Gastroesophageal sphincter (tissue), 4 donors: ENCODE measurements at regions not wholly inside any gene's neighbourhood (a gene's known extent, or its start where the extent isn't known, plus 50 kb on each side); places are given as distances from the start of the nearest gene placed in this dataset.

ENCODE experiments used
- ATAC-seq: fragments of 150-250 bp; one replicate; pipeline ENCODE4 v1.9.1; 2016; ENCODE audit warnings: mild to moderate bottlenecking, moderate library complexity
- H3K27ac ChIP-seq, 4 donors: fragments of 200-600 bp; sonication (generic) in 3 of 4; 1 replicate in 3 of 4; 2 replicates in 1 of 4; pipeline ENCODE4 v1.5.1; 2016 to 2019
- H3K27me3 ChIP-seq: fragments of 200-600 bp; sonication (generic); one replicate; pipeline ENCODE4 v1.5.1; 2019
- H3K36me3 ChIP-seq, 2 donors: fragments of 200-600 bp; sonication (generic); one replicate each; pipeline ENCODE4 v1.5.1; 2019; ENCODE audit warnings: control low read depth in 1 of 2
- H3K4me1 ChIP-seq, 3 donors: fragments of 200-600 bp; sonication (generic); 1 replicate in 2 of 3; 2 replicates in 1 of 3; pipeline ENCODE4 v1.5.1; 2016 to 2019; ENCODE audit warnings: control low read depth in 2 of 3
- H3K4me3 ChIP-seq, 2 donors: fragments of 200-600 bp; sonication (generic); one replicate each; pipeline ENCODE4 v1.5.1; 2019; ENCODE audit warnings: mild to moderate bottlenecking in 1 of 2, moderate library complexity in 1 of 2
- H3K9me3 ChIP-seq, 3 donors: fragments of 200-600 bp; sonication (generic); one replicate each; pipeline ENCODE4 v1.5.1; 2017 to 2019; ENCODE audit warnings: control low read depth in 2 of 3
- EP300 ChIP-seq: sonication (generic); formaldehyde crosslinking; IDR thresholded peaks from one replicate; pipeline ENCODE4 v1.6.1; 2017; ENCODE audit warnings: antibody characterized with exemption, mild to moderate bottlenecking
- POLR2A ChIP-seq, 2 donors: fragments of 450-650 bp; IDR thresholded peaks; one replicate each; pipeline ENCODE4 v1.6.1; 2017; ENCODE audit warnings: antibody characterized with exemption in 2 of 2, mild to moderate bottlenecking in 2 of 2, moderate library complexity in 1 of 2
- POLR2AphosphoS5 ChIP-seq: sonication (generic); formaldehyde crosslinking; IDR thresholded peaks from one replicate; pipeline ENCODE4 v1.6.1; 2017; ENCODE audit warnings: antibody characterized with exemption
- whole genome bisulfite sequencing, 2 donors: methylation state at CpG; one replicate each; pipeline ENCODE4 v1.1.5; 2018; ENCODE audit warnings: low coverage in 1 of 2; 5-methylcytosine and 5-hydroxymethylcytosine counted together
- TF ChIP-seq, protein P1 (sequence below), 4 experiments: fragments of 200-600 bp in 2 of 4; fragments of 450-650 bp in 2 of 4; sonication (generic) in 1 of 4; IDR thresholded peaks; one replicate each; pipeline ENCODE4 v1.5.1; 2017 to 2019; ENCODE audit warnings: antibody characterized with exemption in 4 of 4, mild to moderate bottlenecking in 2 of 4, moderate library complexity in 2 of 4

DNA sequence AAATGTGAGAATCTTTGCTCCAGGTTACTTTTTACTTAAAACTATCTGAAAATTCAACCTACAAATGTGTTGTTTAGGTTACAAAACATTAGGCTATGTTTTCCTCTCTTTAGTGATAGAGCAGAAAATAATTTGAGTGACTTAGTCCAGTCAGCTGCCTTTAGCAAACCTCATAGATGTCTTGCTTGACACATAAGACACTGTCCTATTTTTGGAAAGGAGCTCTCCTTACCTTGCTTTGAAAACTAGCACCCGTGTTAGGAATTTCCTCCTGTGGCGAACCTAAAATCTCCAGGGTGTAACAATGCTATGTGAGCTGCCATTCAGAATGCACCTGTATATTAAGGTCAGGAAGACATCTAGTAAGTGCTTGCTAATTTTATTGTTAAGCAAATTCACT is 221.2 kb upstream of the CD180 start:
- H3K4me1 ChIP-seq: no peaks in the 10 kb centered on the region
- no peak overlapping the region for H3K4me3 ChIP-seq
- 54 to 100% methylated on average over 1 to 2 of the region's 2 CpGs for WGBS, 2 donors
- H3K27ac ChIP-seq: no peak overlapping the region
- no peak for ATAC-seq
- H3K9me3 ChIP-seq: no peaks in the 10 kb centered on the region
- H3K36me3 ChIP-seq: no peaks in the 10 kb centered on the region
- TF ChIP-seq POLR2AphosphoS5: no peak
- TF ChIP-seq, protein P1, sequence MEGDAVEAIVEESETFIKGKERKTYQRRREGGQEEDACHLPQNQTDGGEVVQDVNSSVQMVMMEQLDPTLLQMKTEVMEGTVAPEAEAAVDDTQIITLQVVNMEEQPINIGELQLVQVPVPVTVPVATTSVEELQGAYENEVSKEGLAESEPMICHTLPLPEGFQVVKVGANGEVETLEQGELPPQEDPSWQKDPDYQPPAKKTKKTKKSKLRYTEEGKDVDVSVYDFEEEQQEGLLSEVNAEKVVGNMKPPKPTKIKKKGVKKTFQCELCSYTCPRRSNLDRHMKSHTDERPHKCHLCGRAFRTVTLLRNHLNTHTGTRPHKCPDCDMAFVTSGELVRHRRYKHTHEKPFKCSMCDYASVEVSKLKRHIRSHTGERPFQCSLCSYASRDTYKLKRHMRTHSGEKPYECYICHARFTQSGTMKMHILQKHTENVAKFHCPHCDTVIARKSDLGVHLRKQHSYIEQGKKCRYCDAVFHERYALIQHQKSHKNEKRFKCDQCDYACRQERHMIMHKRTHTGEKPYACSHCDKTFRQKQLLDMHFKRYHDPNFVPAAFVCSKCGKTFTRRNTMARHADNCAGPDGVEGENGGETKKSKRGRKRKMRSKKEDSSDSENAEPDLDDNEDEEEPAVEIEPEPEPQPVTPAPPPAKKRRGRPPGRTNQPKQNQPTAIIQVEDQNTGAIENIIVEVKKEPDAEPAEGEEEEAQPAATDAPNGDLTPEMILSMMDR (IDR thresholded peaks at IDR 0.05): no peak
- no peak for TF ChIP-seq EP300
- TF ChIP-seq POLR2A (IDR thresholded peaks at IDR 0.05): no peak
- H3K27me3 ChIP-seq: no peaks in the 10 kb centered on the region

DNA sequence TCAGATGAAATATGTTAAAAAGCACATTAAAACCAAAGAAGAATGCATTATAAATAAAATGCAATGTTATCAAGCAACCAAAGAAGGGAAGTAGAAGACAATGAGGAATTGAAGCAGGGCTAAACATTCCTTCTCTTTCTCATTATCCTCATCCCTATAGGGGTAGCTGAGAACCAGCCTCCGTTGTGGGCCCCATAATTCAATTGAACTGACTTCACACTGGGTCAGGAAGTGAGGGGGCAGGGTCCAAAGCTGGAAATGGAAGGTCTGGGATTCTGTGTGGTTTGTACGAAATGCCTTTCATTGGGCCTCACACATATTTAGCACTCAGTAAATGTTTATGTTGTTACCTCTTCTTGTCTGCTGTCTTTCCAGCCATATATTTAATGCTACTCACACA is 220.4 kb upstream of the CD180 start:
- no peak for ATAC-seq
- TF ChIP-seq POLR2A (IDR thresholded peaks at IDR 0.05) (no peak), POLR2AphosphoS5 (no peak), EP300 (no peak)
- TF ChIP-seq, protein P1 (IDR thresholded peaks at IDR 0.05): no peak
- Histone ChIP-seq H3K27me3 (no peaks in the 10 kb centered on the region), H3K9me3 (no peaks in the 10 kb centered on the region), H3K4me1 (no peaks in the 10 kb centered on the region), H3K4me3 (no peak overlapping the region), H3K27ac (no peak overlapping the region), H3K36me3 (no peaks in the 10 kb centered on the region)
- WGBS, 2 donors: 93 to 95% methylated on average over 2 of the region's 2 CpGs

DNA sequence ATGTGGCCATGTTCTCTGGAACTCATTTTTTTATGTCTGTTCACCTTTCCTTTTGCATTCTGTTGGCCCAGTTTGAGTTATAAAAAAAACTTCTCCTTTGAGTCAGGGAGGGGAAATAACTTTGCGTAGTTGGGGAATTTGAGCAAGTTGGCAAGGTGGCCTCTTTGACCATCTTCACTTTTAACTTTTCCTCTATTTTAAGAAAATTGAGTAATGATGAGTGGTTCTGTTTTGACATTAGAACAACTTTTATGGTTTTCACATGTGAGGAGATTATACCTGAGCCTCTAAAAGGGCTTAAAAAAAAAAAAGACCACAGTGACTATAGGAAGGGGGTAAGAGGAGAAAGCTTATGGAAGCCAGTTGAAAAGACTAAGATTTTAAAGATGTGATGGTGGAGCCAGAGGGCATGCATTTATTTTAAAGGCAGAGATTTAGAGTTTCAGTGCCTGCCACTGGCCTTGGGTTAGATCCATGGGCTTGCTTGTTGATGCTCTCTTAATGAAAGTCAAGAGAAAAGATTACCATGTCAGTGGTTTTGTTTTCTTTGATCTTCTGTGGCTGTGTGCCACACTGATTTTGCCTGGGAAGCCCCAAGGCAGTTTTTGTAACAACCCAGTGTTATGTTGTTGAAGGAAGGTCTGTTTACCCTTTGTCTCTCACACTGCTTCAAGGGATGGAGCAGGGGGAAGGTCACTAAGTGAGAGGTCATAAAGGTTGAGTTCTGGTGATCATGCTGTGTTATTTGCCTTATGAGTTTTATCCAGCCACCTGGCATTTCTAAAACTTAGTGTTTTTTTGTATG is 219.7 kb upstream of the CD180 start:
- TF ChIP-seq, protein P1 (IDR thresholded peaks at IDR 0.05): no peak
- TF ChIP-seq POLR2A (IDR thresholded peaks at IDR 0.05) (no peak), EP300 (no peak), POLR2AphosphoS5 (no peak)
- Histone ChIP-seq H3K4me3 (no peak overlapping the region), H3K27ac (no peak overlapping the region), H3K27me3 (no peaks in the 10 kb centered on the region), H3K9me3 (no peaks in the 10 kb centered on the region), H3K36me3 (no peaks in the 10 kb centered on the region), H3K4me1 (no peaks in the 10 kb centered on the region)
- no peak for ATAC-seq
- 100% methylated on average over 1 of the region's 1 CpG; no CpG with 5 or more reads in 1 of the 2 donors for WGBS, 2 donors

DNA sequence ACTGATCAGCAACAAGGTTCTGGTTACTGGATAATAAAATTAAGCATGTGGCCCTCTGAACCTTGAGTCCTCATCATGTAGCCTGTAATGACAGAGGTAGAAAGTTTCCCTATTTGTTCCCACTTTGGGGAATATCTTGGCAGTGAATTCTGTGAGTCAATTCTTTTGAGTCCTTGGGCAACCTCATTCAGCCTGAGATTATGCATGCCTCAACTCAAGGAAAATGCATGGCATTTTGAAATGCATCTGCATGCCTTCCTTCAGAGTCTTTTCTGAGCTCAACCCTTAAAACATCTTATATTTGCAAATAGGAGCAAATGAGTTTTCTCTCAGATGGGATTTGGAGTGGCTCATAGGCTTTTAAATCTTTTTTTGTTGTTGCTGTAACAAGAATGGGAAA is 218.1 kb upstream of the CD180 start:
- no peak overlapping the region for H3K27ac ChIP-seq
- TF ChIP-seq POLR2AphosphoS5: peak; percentile 33
- no peak for TF ChIP-seq POLR2A (IDR thresholded peaks at IDR 0.05)
- peak; percentile 55 for ATAC-seq
- no peaks in the 10 kb centered on the region for H3K9me3 ChIP-seq
- H3K4me3 ChIP-seq: no peak overlapping the region
- H3K36me3 ChIP-seq: no peaks in the 10 kb centered on the region
- H3K27me3 ChIP-seq: no peaks in the 10 kb centered on the region
- no peaks in the 10 kb centered on the region for H3K4me1 ChIP-seq

DNA sequence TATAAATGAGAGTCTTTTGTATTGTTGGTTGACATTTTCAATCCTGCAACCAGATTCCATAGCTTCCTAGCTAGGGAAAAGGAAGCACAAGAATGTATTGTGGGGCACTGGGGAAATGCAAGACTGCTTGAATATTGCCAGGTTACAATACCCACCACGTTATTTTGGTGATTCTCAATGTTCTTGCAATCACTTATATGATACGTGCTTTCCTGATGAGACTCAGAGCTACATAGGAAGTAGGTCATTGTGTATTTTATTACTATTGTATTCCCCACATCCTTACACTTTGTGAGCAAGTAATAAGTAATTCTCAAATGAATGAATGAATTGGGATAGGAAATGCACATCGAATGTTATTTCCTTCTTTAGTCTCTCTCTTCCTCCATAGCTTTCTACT is 217.1 kb upstream of the CD180 start:
- no peak for ATAC-seq
- Histone ChIP-seq H3K27me3 (no peaks in the 10 kb centered on the region), H3K4me3 (no peak overlapping the region), H3K27ac (no peak overlapping the region), H3K4me1 (no peaks in the 10 kb centered on the region), H3K36me3 (no peaks in the 10 kb centered on the region), H3K9me3 (no peaks in the 10 kb centered on the region)
- 79 to 83% methylated on average over 3 of the region's 3 CpGs for WGBS, 2 donors
- TF ChIP-seq POLR2A (IDR thresholded peaks at IDR 0.05) (no peak), POLR2AphosphoS5 (no peak), EP300 (no peak)
- TF ChIP-seq, protein P1 (IDR thresholded peaks at IDR 0.05): no peak
